WTC11 (cell line): ENCODE measurements at regions not wholly inside any gene's neighbourhood (a gene's known extent, or its start where the extent isn't known, plus 50 kb on each side); places are given as distances from the start of the nearest gene placed in this dataset.

Experiments
- ATAC-seq: fragments of 200-7000 bp; cut with Tn5 transposase; 2 replicates; pipeline ENCODE4 v1.10.0; 2021; ENCODE audit warnings: mild to moderate bottlenecking, moderate library complexity
- CTCF ChIA-PET: fragments of 300-600 bp; sonication (Branson Sonifier 250); formaldehyde crosslinking; loops from one replicate; lab custom pipeline; 2021; ENCODE audit warnings: antibody characterized with exemption; lab: Charles Lee
- POLR2A ChIA-PET: fragments of 350-600 bp; sonication (Branson Sonifier 250); formaldehyde crosslinking; loops from one replicate; lab custom pipeline; 2021; ENCODE audit warnings: antibody characterized with exemption; lab: Charles Lee
- DNase-seq: peaks from one replicate; pipeline ENCODE4 v3.0.0; 2021; ENCODE audit warnings: low spot score
- H3K27ac Mint-ChIP-seq: 2 replicates; pipeline ENCODE4 v1.8.0; 2021; ENCODE audit warnings: mixed read lengths
- H3K27me3 Mint-ChIP-seq: 2 replicates; pipeline ENCODE4 v1.8.0; 2021; ENCODE audit warnings: low read depth, mild to moderate bottlenecking, moderate library complexity, mixed read lengths
- H3K36me3 Mint-ChIP-seq: 2 replicates; pipeline ENCODE4 v1.8.0; 2021; ENCODE audit warnings: mixed read lengths
- H3K4me1 Mint-ChIP-seq: 2 replicates; pipeline ENCODE4 v1.8.0; 2022; ENCODE audit warnings: mixed read lengths
- H3K4me3 Mint-ChIP-seq: 2 replicates; pipeline ENCODE4 v1.8.0; 2021; ENCODE audit warnings: mild to moderate bottlenecking, moderate library complexity, mixed read lengths
- H3K9me3 Mint-ChIP-seq: 2 replicates; pipeline ENCODE4 v1.8.0; 2021; ENCODE audit warnings: mixed read lengths
- ATF1 ChIP-seq: sonication (generic); formaldehyde crosslinking; IDR thresholded peaks from 2 replicates; pipeline ENCODE4 v1.8.1; 2023; ENCODE audit warnings: mild to moderate bottlenecking, moderate library complexity, missing genetic modification reagents
- ETV6 ChIP-seq: sonication (generic); formaldehyde crosslinking; IDR thresholded peaks from 2 replicates; pipeline ENCODE4 v1.8.1; 2022; ENCODE audit warnings: mild to moderate bottlenecking, missing genetic modification reagents
- IRF2 ChIP-seq: sonication (generic); formaldehyde crosslinking; IDR thresholded peaks from 2 replicates; pipeline ENCODE4 v1.8.0; 2022; ENCODE audit warnings: low read depth, missing genetic modification reagents, borderline replicate concordance
- OVOL2 ChIP-seq: fragments of 250-450 bp; sonication (Bioruptor Pico); IDR thresholded peaks from 2 replicates; pipeline ENCODE4 v1.9.0; 2021; ENCODE audit warnings: mild to moderate bottlenecking, borderline replicate concordance
- RELA ChIP-seq: sonication (generic); formaldehyde crosslinking; IDR thresholded peaks from 2 replicates; pipeline ENCODE4 v1.8.1; 2022; ENCODE audit warnings: missing genetic modification reagents, mild to moderate bottlenecking, borderline replicate concordance
- SMAD4 ChIP-seq: sonication (generic); formaldehyde crosslinking; IDR thresholded peaks from 2 replicates; pipeline ENCODE4 v1.8.0; 2022; ENCODE audit warnings: mild to moderate bottlenecking, missing genetic modification reagents
- ZNF138 ChIP-seq: sonication (generic); formaldehyde crosslinking; conservative IDR thresholded peaks from 2 replicates; pipeline ENCODE4 v1.8.1; 2022; ENCODE audit warnings: mild to moderate bottlenecking, moderate library complexity, missing genetic modification reagents
- TF ChIP-seq, protein P1 (sequence below): sonication (generic); formaldehyde crosslinking; IDR thresholded peaks from 2 replicates; pipeline ENCODE4 v1.8.1; 2023; ENCODE audit warnings: mild to moderate bottlenecking, missing genetic modification reagents
- TF ChIP-seq, protein P2 (sequence below): fragments of 250-450 bp; sonication (Bioruptor Pico); IDR thresholded peaks from 2 replicates; pipeline ENCODE4 v1.9.0; 2021; ENCODE audit warnings: mild to moderate bottlenecking
- TF ChIP-seq, protein P3 (sequence below): sonication (generic); formaldehyde crosslinking; IDR thresholded peaks from 2 replicates; pipeline ENCODE4 v1.8.1; 2023; ENCODE audit warnings: mild to moderate bottlenecking, missing genetic modification reagents, moderate library complexity
- TF ChIP-seq, protein P4 (sequence below): fragments of 250-450 bp; sonication (Bioruptor Pico); IDR thresholded peaks from 2 replicates; pipeline ENCODE4 v1.9.0; 2021; ENCODE audit warnings: mild to moderate bottlenecking
- TF ChIP-seq, protein P5 (sequence below): sonication (generic); formaldehyde crosslinking; IDR thresholded peaks from 2 replicates; pipeline ENCODE4 v1.8.1; 2023; ENCODE audit warnings: mild to moderate bottlenecking, missing genetic modification reagents, borderline replicate concordance
- TF ChIP-seq, protein P6 (sequence below): fragments of 200-600 bp; IDR thresholded peaks from 2 replicates; pipeline ENCODE4 v1.8.0; 2022; ENCODE audit warnings: antibody characterized with exemption
- TF ChIP-seq, protein P7 (sequence below): sonication (generic); formaldehyde crosslinking; IDR thresholded peaks from 2 replicates; pipeline ENCODE4 v1.8.0; 2022; ENCODE audit warnings: mild to moderate bottlenecking, missing genetic modification reagents
- TF ChIP-seq, protein P8 (sequence below): sonication (generic); formaldehyde crosslinking; IDR thresholded peaks from 2 replicates; pipeline ENCODE4 v1.8.0; 2022; ENCODE audit warnings: mild to moderate bottlenecking, missing genetic modification reagents

DNA sequence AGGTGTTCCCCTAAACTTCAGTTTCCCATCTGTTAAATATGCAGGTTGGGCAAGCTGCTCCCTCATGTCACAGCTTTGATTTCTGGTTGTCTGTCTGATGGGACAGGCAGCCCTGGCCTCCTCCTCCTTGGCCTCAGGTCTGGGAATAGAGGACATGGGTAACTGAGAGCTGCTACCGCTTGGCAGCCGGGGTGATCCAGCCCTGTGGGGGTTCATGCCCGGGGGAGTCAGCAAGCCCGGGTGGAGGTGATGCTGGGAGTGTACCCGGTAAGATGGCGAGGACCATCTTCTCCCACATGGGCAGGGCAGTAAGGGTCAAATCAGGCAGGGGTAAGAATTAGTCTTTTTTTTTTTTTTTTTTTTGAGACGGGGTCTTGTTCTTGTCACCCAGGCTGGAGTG is 845.0 kb downstream of the TBC1D22A start:
- no peaks in the 10 kb centered on the region for H3K27me3 Mint-ChIP-seq
- H3K9me3 Mint-ChIP-seq: peaks cover 14% of the 10 kb centered on the region
- ATAC-seq (no peak), DNase-seq (no peak)
- TF ChIP-seq, protein P1, sequence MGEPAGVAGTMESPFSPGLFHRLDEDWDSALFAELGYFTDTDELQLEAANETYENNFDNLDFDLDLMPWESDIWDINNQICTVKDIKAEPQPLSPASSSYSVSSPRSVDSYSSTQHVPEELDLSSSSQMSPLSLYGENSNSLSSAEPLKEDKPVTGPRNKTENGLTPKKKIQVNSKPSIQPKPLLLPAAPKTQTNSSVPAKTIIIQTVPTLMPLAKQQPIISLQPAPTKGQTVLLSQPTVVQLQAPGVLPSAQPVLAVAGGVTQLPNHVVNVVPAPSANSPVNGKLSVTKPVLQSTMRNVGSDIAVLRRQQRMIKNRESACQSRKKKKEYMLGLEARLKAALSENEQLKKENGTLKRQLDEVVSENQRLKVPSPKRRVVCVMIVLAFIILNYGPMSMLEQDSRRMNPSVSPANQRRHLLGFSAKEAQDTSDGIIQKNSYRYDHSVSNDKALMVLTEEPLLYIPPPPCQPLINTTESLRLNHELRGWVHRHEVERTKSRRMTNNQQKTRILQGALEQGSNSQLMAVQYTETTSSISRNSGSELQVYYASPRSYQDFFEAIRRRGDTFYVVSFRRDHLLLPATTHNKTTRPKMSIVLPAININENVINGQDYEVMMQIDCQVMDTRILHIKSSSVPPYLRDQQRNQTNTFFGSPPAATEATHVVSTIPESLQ (CRISPR knock-in tag): no peak
- TF ChIP-seq OVOL2 (CRISPR knock-in tag) (no peak), RELA (no peak), ETV6 (CRISPR knock-in tag) (no peak), ATF1 (CRISPR knock-in tag) (no peak), SMAD4 (CRISPR knock-in tag) (no peak), IRF2 (no peak), ZNF138 (CRISPR knock-in tag) (no peak)
- TF ChIP-seq, protein P2, sequence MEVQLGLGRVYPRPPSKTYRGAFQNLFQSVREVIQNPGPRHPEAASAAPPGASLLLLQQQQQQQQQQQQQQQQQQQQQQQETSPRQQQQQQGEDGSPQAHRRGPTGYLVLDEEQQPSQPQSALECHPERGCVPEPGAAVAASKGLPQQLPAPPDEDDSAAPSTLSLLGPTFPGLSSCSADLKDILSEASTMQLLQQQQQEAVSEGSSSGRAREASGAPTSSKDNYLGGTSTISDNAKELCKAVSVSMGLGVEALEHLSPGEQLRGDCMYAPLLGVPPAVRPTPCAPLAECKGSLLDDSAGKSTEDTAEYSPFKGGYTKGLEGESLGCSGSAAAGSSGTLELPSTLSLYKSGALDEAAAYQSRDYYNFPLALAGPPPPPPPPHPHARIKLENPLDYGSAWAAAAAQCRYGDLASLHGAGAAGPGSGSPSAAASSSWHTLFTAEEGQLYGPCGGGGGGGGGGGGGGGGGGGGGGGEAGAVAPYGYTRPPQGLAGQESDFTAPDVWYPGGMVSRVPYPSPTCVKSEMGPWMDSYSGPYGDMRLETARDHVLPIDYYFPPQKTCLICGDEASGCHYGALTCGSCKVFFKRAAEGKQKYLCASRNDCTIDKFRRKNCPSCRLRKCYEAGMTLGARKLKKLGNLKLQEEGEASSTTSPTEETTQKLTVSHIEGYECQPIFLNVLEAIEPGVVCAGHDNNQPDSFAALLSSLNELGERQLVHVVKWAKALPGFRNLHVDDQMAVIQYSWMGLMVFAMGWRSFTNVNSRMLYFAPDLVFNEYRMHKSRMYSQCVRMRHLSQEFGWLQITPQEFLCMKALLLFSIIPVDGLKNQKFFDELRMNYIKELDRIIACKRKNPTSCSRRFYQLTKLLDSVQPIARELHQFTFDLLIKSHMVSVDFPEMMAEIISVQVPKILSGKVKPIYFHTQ: no peak
- TF ChIP-seq, protein P3, sequence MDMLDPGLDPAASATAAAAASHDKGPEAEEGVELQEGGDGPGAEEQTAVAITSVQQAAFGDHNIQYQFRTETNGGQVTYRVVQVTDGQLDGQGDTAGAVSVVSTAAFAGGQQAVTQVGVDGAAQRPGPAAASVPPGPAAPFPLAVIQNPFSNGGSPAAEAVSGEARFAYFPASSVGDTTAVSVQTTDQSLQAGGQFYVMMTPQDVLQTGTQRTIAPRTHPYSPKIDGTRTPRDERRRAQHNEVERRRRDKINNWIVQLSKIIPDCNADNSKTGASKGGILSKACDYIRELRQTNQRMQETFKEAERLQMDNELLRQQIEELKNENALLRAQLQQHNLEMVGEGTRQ (CRISPR knock-in tag): no peak
- TF ChIP-seq, protein P4, sequence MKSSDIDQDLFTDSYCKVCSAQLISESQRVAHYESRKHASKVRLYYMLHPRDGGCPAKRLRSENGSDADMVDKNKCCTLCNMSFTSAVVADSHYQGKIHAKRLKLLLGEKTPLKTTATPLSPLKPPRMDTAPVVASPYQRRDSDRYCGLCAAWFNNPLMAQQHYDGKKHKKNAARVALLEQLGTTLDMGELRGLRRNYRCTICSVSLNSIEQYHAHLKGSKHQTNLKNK (CRISPR knock-in tag): no peak
- TF ChIP-seq, protein P5, sequence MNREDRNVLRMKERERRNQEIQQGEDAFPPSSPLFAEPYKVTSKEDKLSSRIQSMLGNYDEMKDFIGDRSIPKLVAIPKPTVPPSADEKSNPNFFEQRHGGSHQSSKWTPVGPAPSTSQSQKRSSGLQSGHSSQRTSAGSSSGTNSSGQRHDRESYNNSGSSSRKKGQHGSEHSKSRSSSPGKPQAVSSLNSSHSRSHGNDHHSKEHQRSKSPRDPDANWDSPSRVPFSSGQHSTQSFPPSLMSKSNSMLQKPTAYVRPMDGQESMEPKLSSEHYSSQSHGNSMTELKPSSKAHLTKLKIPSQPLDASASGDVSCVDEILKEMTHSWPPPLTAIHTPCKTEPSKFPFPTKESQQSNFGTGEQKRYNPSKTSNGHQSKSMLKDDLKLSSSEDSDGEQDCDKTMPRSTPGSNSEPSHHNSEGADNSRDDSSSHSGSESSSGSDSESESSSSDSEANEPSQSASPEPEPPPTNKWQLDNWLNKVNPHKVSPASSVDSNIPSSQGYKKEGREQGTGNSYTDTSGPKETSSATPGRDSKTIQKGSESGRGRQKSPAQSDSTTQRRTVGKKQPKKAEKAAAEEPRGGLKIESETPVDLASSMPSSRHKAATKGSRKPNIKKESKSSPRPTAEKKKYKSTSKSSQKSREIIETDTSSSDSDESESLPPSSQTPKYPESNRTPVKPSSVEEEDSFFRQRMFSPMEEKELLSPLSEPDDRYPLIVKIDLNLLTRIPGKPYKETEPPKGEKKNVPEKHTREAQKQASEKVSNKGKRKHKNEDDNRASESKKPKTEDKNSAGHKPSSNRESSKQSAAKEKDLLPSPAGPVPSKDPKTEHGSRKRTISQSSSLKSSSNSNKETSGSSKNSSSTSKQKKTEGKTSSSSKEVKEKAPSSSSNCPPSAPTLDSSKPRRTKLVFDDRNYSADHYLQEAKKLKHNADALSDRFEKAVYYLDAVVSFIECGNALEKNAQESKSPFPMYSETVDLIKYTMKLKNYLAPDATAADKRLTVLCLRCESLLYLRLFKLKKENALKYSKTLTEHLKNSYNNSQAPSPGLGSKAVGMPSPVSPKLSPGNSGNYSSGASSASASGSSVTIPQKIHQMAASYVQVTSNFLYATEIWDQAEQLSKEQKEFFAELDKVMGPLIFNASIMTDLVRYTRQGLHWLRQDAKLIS (CRISPR knock-in tag): no peak
- TF ChIP-seq, protein P6, sequence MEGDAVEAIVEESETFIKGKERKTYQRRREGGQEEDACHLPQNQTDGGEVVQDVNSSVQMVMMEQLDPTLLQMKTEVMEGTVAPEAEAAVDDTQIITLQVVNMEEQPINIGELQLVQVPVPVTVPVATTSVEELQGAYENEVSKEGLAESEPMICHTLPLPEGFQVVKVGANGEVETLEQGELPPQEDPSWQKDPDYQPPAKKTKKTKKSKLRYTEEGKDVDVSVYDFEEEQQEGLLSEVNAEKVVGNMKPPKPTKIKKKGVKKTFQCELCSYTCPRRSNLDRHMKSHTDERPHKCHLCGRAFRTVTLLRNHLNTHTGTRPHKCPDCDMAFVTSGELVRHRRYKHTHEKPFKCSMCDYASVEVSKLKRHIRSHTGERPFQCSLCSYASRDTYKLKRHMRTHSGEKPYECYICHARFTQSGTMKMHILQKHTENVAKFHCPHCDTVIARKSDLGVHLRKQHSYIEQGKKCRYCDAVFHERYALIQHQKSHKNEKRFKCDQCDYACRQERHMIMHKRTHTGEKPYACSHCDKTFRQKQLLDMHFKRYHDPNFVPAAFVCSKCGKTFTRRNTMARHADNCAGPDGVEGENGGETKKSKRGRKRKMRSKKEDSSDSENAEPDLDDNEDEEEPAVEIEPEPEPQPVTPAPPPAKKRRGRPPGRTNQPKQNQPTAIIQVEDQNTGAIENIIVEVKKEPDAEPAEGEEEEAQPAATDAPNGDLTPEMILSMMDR: no peak
- TF ChIP-seq, protein P7, sequence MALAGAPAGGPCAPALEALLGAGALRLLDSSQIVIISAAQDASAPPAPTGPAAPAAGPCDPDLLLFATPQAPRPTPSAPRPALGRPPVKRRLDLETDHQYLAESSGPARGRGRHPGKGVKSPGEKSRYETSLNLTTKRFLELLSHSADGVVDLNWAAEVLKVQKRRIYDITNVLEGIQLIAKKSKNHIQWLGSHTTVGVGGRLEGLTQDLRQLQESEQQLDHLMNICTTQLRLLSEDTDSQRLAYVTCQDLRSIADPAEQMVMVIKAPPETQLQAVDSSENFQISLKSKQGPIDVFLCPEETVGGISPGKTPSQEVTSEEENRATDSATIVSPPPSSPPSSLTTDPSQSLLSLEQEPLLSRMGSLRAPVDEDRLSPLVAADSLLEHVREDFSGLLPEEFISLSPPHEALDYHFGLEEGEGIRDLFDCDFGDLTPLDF (CRISPR knock-in tag): no peak
- TF ChIP-seq, protein P8, sequence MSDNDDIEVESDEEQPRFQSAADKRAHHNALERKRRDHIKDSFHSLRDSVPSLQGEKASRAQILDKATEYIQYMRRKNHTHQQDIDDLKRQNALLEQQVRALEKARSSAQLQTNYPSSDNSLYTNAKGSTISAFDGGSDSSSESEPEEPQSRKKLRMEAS (CRISPR knock-in tag): no peak
- ChIA-PET POLR2A (interaction anchor here (0.6 kb wide), 1 partner anchor 182 kb away, joined by 6 read pairs; no protein-coding TSS in a partner anchor), CTCF (no interaction called here)
- H3K4me3 Mint-ChIP-seq: no peak overlapping the region
- H3K4me1 Mint-ChIP-seq: peaks cover 14% of the 10 kb centered on the region
- no peak overlapping the region for H3K27ac Mint-ChIP-seq
- H3K36me3 Mint-ChIP-seq: 0 out of 2 replicates have a peak, but pooled peaks cover 2% of the 10 kb centered on the region
